K562 (cell line): ENCODE measurements at regions not wholly inside any gene's neighbourhood (a gene's known extent, or its start where the extent isn't known, plus 50 kb on each side); places are given as distances from the start of the nearest gene placed in this dataset.

Source experiments
- BRD4 ChIP-seq: fragments of 200-600 bp; sonication (generic); IDR thresholded peaks from 2 replicates; pipeline ENCODE4 v1.6.1; 2017; ENCODE audit warnings: inconsistent platforms
- CBX1 ChIP-seq: sonication (generic); IDR thresholded peaks from 2 replicates; pipeline ENCODE4 v1.6.1; 2016; ENCODE audit warnings: antibody characterized with exemption, low read depth, mild to moderate bottlenecking
- DACH1 ChIP-seq: fragments of 450-650 bp; IDR thresholded peaks from 2 replicates; pipeline ENCODE4 v1.6.1; 2018; ENCODE audit not compliant: partially characterized antibody
- GATA2 ChIP-seq: sonication (generic); formaldehyde crosslinking; IDR thresholded peaks from 2 replicates; pipeline ENCODE4 v1.4.0; 2020; ENCODE audit warnings: mild to moderate bottlenecking, missing genetic modification reagents
- GATAD2B ChIP-seq: fragments of 450-650 bp; IDR thresholded peaks from 2 replicates; pipeline ENCODE4 v1.6.1; 2017; ENCODE audit warnings: mild to moderate bottlenecking, borderline replicate concordance
- L3MBTL2 ChIP-seq: fragments of 450-650 bp; IDR thresholded peaks from 2 replicates; pipeline ENCODE4 v1.6.1; 2016; ENCODE audit warnings: mild to moderate bottlenecking, moderate library complexity
- MEF2D ChIP-seq: conservative IDR thresholded peaks from 2 replicates; pipeline ENCODE4 v1.6.1; 2016; ENCODE audit warnings: low read depth, missing genetic modification characterization, missing compliant biosample characterization
- MXI1 ChIP-seq: IDR thresholded peaks from 2 replicates; pipeline ENCODE4 v1.6.1; 2011; ENCODE audit warnings: low read depth, mild to moderate bottlenecking, improper control_type of control experiment, low read length
- NFRKB ChIP-seq: fragments of 450-650 bp; IDR thresholded peaks from 2 replicates; pipeline ENCODE4 v1.6.1; 2016; ENCODE audit warnings: low read depth
- PRPF4 ChIP-seq: fragments of 200-400 bp; formaldehyde crosslinking; IDR thresholded peaks from one replicate; pipeline ENCODE4 v1.6.1; 2017; ENCODE audit warnings: low read length, low read depth, mild to moderate bottlenecking; ENCODE audit not compliant: insufficient read depth, poor library complexity, severe bottlenecking
- RBM22 ChIP-seq: fragments of 200-400 bp; formaldehyde crosslinking; IDR thresholded peaks from 2 replicates; pipeline ENCODE4 v1.6.1; 2018; ENCODE audit warnings: low read length, low read depth; ENCODE audit not compliant: poor library complexity, severe bottlenecking
- STAT5A ChIP-seq: IDR thresholded peaks from 2 replicates; pipeline ENCODE4 v1.6.1; 2012; ENCODE audit warnings: low read length, inconsistent platforms, borderline replicate concordance
- TRIM24 ChIP-seq, 2 experiments: fragments of 450-650 bp; IDR thresholded peaks; 2 replicates each; pipeline ENCODE4 v1.6.1; 2016
- ZNF165 ChIP-seq: fragments of 250-450 bp; sonication (Bioruptor Pico); IDR thresholded peaks from 2 replicates; pipeline ENCODE4 v1.4.0; 2020; ENCODE audit warnings: borderline replicate concordance
- ZNF766 ChIP-seq: fragments of 200-800 bp; sonication (Bioruptor generic); conservative IDR thresholded peaks from 2 replicates; pipeline ENCODE4 v1.6.1; 2016; ENCODE audit warnings: missing genetic modification characterization, missing compliant biosample characterization
- TF ChIP-seq, protein P1 (sequence below): fragments of 450-650 bp; conservative IDR thresholded peaks from 2 replicates; pipeline ENCODE4 v1.6.1; 2016; ENCODE audit warnings: missing genetic modification characterization, low read depth, mild to moderate bottlenecking, control low read depth, missing compliant biosample characterization
- TF ChIP-seq, protein P2 (sequence below): fragments of 450-650 bp; formaldehyde crosslinking; IDR thresholded peaks from 2 replicates; pipeline ENCODE4 v1.4.0; 2020; ENCODE audit warnings: mild to moderate bottlenecking
- TF ChIP-seq, protein P3 (sequence below): fragments of 450-650 bp; IDR thresholded peaks from 2 replicates; pipeline ENCODE4 v1.6.1; 2016; ENCODE audit warnings: borderline replicate concordance
- TF ChIP-seq, protein P4 (sequence below): sonication (generic); formaldehyde crosslinking; IDR thresholded peaks from 2 replicates; pipeline ENCODE4 v1.8.1; 2023; ENCODE audit warnings: mild to moderate bottlenecking, missing genetic modification reagents
- TF ChIP-seq, protein P5 (sequence below): sonication (generic); formaldehyde crosslinking; IDR thresholded peaks from 2 replicates; pipeline ENCODE4 v1.8.1; 2023; ENCODE audit warnings: mild to moderate bottlenecking, missing genetic modification reagents, moderate library complexity

DNA sequence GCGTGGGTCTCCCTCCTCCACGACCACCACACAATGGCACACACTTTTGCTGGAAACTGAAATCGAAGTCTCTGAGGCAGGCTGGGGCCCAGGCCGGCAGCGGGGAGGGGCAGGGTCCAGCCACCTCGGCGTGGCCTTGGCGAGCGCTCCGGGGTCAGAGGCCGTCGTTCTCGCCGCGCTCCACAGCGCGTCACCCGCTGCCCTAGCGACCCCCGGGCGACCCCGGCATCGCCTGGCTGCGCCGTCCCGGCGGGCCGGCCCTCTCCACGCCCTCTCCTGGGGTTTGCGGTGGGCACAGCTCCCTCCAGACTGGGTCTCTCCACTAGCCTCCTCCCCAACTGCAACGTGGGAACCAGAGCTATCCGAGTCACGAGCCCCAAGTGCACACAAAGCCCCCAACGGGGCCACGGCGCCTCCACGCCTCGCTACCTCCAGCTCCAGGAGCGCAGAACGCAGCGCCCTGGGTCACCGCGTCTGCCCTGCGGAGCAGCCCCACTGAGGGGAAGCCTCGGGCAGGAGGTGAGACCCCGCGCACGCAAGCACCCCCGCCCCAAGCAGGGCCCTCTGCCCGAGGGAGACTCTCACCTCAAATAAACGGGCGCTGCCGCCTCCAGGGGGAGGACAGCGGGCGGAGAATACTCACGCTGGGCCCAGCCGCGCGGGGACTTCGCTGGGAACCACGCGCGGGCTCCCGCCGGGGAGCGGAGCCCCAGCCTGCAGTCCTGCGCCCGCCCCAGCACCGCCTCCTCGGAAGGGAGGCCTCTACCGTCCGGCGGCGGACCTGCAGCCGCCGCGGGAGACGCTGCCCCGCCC is 134.0 kb upstream of the BARHL2 start (continued):
- TF ChIP-seq, protein P1, sequence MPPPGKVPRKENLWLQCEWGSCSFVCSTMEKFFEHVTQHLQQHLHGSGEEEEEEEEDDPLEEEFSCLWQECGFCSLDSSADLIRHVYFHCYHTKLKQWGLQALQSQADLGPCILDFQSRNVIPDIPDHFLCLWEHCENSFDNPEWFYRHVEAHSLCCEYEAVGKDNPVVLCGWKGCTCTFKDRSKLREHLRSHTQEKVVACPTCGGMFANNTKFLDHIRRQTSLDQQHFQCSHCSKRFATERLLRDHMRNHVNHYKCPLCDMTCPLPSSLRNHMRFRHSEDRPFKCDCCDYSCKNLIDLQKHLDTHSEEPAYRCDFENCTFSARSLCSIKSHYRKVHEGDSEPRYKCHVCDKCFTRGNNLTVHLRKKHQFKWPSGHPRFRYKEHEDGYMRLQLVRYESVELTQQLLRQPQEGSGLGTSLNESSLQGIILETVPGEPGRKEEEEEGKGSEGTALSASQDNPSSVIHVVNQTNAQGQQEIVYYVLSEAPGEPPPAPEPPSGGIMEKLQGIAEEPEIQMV: no peak
- TF ChIP-seq, protein P2, sequence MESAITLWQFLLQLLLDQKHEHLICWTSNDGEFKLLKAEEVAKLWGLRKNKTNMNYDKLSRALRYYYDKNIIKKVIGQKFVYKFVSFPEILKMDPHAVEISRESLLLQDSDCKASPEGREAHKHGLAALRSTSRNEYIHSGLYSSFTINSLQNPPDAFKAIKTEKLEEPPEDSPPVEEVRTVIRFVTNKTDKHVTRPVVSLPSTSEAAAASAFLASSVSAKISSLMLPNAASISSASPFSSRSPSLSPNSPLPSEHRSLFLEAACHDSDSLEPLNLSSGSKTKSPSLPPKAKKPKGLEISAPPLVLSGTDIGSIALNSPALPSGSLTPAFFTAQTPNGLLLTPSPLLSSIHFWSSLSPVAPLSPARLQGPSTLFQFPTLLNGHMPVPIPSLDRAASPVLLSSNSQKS (CRISPR knock-in tag): no peak
- 0 out of 2 replicates have a peak, but pooled peaks have one; percentile 31 for TF ChIP-seq ZNF766 (CRISPR knock-in tag)
- no peak for TF ChIP-seq ZNF165 (CRISPR knock-in tag)
- no peak for TF ChIP-seq GATA2 (CRISPR knock-in tag)
- no peak for TF ChIP-seq DACH1
- TF ChIP-seq L3MBTL2: peak; percentile 86
- TF ChIP-seq NFRKB: 0 out of 2 replicates have a peak, but pooled peaks have one; percentile 8
- 0 out of 2 replicates have a peak, but pooled peaks have one; percentile 50 for TF ChIP-seq GATAD2B
- TF ChIP-seq, protein P3, sequence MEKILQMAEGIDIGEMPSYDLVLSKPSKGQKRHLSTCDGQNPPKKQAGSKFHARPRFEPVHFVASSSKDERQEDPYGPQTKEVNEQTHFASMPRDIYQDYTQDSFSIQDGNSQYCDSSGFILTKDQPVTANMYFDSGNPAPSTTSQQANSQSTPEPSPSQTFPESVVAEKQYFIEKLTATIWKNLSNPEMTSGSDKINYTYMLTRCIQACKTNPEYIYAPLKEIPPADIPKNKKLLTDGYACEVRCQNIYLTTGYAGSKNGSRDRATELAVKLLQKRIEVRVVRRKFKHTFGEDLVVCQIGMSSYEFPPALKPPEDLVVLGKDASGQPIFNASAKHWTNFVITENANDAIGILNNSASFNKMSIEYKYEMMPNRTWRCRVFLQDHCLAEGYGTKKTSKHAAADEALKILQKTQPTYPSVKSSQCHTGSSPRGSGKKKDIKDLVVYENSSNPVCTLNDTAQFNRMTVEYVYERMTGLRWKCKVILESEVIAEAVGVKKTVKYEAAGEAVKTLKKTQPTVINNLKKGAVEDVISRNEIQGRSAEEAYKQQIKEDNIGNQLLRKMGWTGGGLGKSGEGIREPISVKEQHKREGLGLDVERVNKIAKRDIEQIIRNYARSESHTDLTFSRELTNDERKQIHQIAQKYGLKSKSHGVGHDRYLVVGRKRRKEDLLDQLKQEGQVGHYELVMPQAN: peak; percentile 40; the same call in 1 of the 2 replicates
- no peak for TF ChIP-seq STAT5A
- no peak for TF ChIP-seq RBM22
- TF ChIP-seq MXI1: 0 out of 2 replicates have a peak, but pooled peaks have one; percentile 16
- TF ChIP-seq MEF2D (tag): no peak
- TF ChIP-seq BRD4: no peak
- peak; percentile 44; the same call in 1 of the 2 replicates for TF ChIP-seq CBX1
- no peak for TF ChIP-seq PRPF4
- TF ChIP-seq, protein P4, sequence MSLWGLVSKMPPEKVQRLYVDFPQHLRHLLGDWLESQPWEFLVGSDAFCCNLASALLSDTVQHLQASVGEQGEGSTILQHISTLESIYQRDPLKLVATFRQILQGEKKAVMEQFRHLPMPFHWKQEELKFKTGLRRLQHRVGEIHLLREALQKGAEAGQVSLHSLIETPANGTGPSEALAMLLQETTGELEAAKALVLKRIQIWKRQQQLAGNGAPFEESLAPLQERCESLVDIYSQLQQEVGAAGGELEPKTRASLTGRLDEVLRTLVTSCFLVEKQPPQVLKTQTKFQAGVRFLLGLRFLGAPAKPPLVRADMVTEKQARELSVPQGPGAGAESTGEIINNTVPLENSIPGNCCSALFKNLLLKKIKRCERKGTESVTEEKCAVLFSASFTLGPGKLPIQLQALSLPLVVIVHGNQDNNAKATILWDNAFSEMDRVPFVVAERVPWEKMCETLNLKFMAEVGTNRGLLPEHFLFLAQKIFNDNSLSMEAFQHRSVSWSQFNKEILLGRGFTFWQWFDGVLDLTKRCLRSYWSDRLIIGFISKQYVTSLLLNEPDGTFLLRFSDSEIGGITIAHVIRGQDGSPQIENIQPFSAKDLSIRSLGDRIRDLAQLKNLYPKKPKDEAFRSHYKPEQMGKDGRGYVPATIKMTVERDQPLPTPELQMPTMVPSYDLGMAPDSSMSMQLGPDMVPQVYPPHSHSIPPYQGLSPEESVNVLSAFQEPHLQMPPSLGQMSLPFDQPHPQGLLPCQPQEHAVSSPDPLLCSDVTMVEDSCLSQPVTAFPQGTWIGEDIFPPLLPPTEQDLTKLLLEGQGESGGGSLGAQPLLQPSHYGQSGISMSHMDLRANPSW: no peak
- TF ChIP-seq TRIM24 (IDR thresholded peaks at IDR 0.05): no peak
- TF ChIP-seq, protein P5, sequence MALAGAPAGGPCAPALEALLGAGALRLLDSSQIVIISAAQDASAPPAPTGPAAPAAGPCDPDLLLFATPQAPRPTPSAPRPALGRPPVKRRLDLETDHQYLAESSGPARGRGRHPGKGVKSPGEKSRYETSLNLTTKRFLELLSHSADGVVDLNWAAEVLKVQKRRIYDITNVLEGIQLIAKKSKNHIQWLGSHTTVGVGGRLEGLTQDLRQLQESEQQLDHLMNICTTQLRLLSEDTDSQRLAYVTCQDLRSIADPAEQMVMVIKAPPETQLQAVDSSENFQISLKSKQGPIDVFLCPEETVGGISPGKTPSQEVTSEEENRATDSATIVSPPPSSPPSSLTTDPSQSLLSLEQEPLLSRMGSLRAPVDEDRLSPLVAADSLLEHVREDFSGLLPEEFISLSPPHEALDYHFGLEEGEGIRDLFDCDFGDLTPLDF (CRISPR knock-in tag): no peak
